ENCODE measurements at regions not wholly inside any gene's neighbourhood (a gene's known extent, or its start where the extent isn't known, plus 50 kb on each side); places are given as distances from the start of the nearest gene placed in this dataset.
"Not testable (repeated sequence)": the region's sequence is repeated elsewhere in the genome, so short reads cannot be mapped to it uniquely, and the experiment has no call there.

DNA sequence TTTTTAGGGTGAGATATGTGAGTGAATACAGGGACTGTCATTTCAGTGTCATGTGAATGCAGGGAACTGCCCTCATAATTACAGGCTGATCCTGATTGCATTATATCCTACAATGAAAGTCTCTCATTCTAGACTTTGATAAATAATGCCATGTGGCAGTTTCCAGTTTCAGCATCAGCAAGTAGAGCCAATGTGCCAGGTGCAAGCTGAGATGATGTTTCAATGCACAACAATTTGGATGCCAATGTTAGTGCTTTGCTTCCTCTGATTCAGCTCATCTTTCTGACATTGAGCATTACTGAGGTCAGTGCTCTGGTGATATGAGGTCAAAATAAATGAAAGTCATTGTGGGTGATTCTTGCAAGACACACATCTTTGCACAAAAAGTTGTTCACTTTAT, 63.7 kb upstream of the TFPI start:
- Mint-ChIP-seq H3K36me3 (no peaks in the 10 kb centered on the region), H3K4me1 (ENCODE audit: unreplicated experiment) (peaks cover 14% of the 10 kb centered on the region), H3K9me3 (no peaks in the 10 kb centered on the region), H3K4me3 (no peak overlapping the region), H3K27ac (no peak overlapping the region), H3K27me3 (no peaks in the 10 kb centered on the region)
- no peak for DNase-seq (ENCODE audit: extremely low spot score, unreplicated experiment)
- TF ChIP-seq, protein P1, sequence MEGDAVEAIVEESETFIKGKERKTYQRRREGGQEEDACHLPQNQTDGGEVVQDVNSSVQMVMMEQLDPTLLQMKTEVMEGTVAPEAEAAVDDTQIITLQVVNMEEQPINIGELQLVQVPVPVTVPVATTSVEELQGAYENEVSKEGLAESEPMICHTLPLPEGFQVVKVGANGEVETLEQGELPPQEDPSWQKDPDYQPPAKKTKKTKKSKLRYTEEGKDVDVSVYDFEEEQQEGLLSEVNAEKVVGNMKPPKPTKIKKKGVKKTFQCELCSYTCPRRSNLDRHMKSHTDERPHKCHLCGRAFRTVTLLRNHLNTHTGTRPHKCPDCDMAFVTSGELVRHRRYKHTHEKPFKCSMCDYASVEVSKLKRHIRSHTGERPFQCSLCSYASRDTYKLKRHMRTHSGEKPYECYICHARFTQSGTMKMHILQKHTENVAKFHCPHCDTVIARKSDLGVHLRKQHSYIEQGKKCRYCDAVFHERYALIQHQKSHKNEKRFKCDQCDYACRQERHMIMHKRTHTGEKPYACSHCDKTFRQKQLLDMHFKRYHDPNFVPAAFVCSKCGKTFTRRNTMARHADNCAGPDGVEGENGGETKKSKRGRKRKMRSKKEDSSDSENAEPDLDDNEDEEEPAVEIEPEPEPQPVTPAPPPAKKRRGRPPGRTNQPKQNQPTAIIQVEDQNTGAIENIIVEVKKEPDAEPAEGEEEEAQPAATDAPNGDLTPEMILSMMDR (conservative IDR thresholded peaks at IDR 0.05) = no peak

DNA sequence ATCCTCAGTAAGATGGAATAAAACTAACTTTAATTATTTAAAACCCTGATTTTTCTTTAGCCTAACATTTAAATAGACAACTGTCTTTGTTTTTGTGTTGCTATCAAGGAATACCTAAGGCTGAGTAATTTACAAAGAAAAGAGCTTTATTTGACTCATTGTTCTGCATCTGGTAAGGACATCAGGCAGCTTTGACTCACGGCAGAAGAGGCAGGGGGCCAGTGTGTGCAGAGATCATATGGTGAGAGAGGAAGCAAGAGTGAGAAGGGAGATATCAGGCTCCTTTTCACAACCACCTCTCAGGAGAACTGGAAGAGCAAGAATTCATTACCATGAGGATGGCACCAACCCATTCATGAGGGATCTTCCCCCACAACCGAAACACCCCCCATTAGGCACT, 64.6 kb upstream of the TFPI start:
- H3K4me3 Mint-ChIP-seq = no peak overlapping the region
- peaks cover 14% of the 10 kb centered on the region for H3K4me1 Mint-ChIP-seq (ENCODE audit: unreplicated experiment)
- no peak overlapping the region for H3K27ac Mint-ChIP-seq
- H3K36me3 Mint-ChIP-seq = no peaks in the 10 kb centered on the region
- TF ChIP-seq, protein P1 (conservative IDR thresholded peaks at IDR 0.05) = no peak
- no peaks in the 10 kb centered on the region for H3K27me3 Mint-ChIP-seq
- DNase-seq (ENCODE audit: extremely low spot score, unreplicated experiment) = no peak
- no peaks in the 10 kb centered on the region for H3K9me3 Mint-ChIP-seq

DNA sequence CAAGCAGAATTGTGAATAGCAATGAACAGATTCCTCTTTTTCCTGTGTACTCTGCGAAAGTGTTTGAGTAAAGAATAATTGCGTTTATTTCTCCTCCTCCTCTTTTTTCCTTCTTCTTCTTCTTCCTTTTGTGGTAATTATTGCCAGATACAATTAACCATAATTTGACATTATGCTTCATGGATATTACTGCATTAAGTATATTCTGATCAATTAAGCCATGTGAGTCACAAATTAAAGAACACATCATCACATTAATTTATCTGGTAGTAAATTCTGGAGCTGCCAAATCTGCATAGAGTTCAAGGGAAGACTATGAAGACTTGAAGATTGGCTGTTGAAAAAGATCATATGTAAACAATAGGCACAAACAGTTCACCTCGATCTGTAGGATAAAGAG, 72.9 kb upstream of the TFPI start:
- Mint-ChIP-seq H3K4me3 (no peak overlapping the region), H3K27ac (no peak overlapping the region), H3K9me3 (no peaks in the 10 kb centered on the region), H3K36me3 (no peaks in the 10 kb centered on the region), H3K4me1 (ENCODE audit: unreplicated experiment) (no peaks in the 10 kb centered on the region), H3K27me3 (no peaks in the 10 kb centered on the region)
- no peak for DNase-seq (ENCODE audit: extremely low spot score, unreplicated experiment)
- TF ChIP-seq, protein P1 (conservative IDR thresholded peaks at IDR 0.05) = no peak

DNA sequence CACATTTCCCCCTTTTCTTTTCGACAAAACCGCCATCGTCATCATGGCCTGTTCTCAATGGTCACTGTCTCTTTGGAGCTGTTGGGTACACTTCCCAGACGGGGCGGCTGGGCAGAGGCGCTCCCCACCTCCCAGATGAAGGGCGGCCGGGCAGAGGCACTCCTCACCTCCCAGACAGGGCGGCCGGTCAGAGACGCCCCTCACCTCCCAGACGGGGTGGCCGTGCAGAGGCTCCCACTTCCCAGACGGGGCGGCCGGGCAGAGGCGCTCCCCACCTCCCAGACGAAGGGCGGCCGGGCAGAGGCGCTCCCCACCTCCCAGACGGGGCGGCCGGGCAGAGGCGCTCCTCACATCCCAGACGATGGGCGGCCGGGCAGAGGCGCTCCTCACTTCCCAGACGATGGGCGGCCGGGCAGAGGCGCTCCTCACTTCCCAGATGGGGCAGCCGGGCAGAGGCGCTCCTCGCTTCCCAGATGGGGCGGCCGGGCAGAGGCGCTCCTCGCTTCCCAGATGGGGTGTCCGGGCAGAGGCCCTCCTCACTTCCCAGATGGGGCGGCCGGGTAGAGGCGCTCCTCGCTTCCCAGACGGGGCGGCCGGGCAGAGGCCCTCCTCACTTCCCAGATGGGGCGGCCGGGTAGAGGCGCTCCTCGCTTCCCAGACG, 82.6 kb upstream of the TFPI start:
- not testable (repeated sequence) for H3K36me3 Mint-ChIP-seq, H3K4me3 Mint-ChIP-seq

DNA sequence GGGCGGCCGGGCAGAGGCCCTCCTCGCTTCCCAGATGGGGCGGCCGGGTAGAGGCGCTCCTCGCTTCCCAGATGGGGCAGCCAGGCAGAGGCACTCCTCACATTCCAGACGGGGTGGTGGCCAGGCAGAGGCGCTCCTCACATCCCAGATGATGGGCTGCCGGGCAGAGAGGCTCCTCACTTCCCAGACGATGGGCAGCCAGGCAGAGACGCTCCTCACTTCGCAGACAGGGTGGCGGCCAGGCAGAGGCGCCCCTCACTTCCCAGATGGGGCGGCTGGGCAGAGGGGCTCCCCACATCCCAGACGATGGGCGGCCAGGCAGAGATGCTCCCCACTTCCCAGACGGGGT, 83.1 kb upstream of the TFPI start:
- not testable (repeated sequence) for H3K4me3 Mint-ChIP-seq; H3K27ac Mint-ChIP-seq; H3K4me1 Mint-ChIP-seq (ENCODE audit: unreplicated experiment)

More for the DNA sequence above, 82.6 kb upstream of the TFPI start:
- not testable (repeated sequence) for H3K27ac Mint-ChIP-seq; H3K9me3 Mint-ChIP-seq; DNase-seq (ENCODE audit: extremely low spot score, unreplicated experiment); H3K4me1 Mint-ChIP-seq (ENCODE audit: unreplicated experiment); H3K27me3 Mint-ChIP-seq

DNA sequence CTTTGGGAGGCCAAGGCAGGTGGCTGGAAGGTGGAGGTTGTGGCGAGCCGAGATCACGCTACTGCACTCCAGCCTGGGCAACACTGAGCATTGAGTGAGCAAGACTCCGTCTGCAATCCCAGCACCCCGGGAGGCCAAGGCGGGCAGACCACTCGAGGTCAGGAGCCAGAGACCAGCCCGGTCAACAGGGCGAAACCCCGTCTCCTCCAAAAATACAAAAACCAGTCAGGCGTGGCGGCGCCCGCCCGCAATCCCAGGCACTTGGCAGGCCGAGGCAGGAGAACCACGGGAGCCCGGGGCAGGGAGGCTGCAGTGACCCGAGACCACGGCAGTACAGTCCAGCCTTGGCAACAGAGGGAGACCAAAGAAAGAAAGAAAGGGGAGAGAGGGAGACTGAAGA, 83.5 kb upstream of the TFPI start:
- H3K4me3 Mint-ChIP-seq = not testable (repeated sequence)

More for the DNA sequence above, 83.1 kb upstream of the TFPI start:
- H3K9me3 Mint-ChIP-seq; H3K27me3 Mint-ChIP-seq; H3K36me3 Mint-ChIP-seq; DNase-seq (ENCODE audit: extremely low spot score, unreplicated experiment): not testable (repeated sequence)

DNA sequence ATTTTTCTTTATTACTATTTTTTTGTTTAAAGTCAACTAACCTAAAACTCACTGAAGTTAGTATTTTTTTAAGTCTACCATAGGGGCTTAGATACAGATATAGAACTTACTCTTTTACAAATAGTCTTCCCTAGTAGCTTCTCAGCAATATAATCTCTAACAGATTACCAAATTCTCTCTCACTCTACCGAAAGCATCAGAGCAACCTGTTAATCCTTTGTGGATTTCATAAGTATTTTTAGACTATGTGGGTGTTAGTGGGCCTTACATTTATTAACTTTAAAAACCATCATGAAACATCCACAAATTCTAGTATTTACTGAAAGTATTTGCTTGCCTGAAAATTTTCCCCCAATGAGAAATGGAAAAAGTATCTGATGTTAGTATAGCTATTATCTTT, 84.6 kb upstream of the TFPI start:
- H3K4me3 Mint-ChIP-seq = no peak overlapping the region
- H3K27me3 Mint-ChIP-seq = no peaks in the 10 kb centered on the region
- TF ChIP-seq, protein P1 (conservative IDR thresholded peaks at IDR 0.05) = no peak
- peaks cover 4% of the 10 kb centered on the region for H3K9me3 Mint-ChIP-seq
- no peak overlapping the region for H3K27ac Mint-ChIP-seq
- no peaks in the 10 kb centered on the region for H3K4me1 Mint-ChIP-seq (ENCODE audit: unreplicated experiment)
- DNase-seq (ENCODE audit: extremely low spot score, unreplicated experiment) = no peak
- no peaks in the 10 kb centered on the region for H3K36me3 Mint-ChIP-seq

More for the DNA sequence above, 83.5 kb upstream of the TFPI start:
- not testable (repeated sequence) for DNase-seq (ENCODE audit: extremely low spot score, unreplicated experiment); H3K27me3 Mint-ChIP-seq; H3K27ac Mint-ChIP-seq; H3K36me3 Mint-ChIP-seq; H3K9me3 Mint-ChIP-seq; H3K4me1 Mint-ChIP-seq (ENCODE audit: unreplicated experiment)

All from type B pancreatic cell (in vitro differentiated cells).